ENCODE measurements at regions not wholly inside any gene's neighbourhood (a gene's known extent, or its start where the extent isn't known, plus 50 kb on each side); places are given as distances from the start of the nearest gene placed in this dataset.
A peak's percentile ranks its signal among the peaks of the same experiment; 100 is the strongest.

- TF ChIP-seq, protein P1, sequence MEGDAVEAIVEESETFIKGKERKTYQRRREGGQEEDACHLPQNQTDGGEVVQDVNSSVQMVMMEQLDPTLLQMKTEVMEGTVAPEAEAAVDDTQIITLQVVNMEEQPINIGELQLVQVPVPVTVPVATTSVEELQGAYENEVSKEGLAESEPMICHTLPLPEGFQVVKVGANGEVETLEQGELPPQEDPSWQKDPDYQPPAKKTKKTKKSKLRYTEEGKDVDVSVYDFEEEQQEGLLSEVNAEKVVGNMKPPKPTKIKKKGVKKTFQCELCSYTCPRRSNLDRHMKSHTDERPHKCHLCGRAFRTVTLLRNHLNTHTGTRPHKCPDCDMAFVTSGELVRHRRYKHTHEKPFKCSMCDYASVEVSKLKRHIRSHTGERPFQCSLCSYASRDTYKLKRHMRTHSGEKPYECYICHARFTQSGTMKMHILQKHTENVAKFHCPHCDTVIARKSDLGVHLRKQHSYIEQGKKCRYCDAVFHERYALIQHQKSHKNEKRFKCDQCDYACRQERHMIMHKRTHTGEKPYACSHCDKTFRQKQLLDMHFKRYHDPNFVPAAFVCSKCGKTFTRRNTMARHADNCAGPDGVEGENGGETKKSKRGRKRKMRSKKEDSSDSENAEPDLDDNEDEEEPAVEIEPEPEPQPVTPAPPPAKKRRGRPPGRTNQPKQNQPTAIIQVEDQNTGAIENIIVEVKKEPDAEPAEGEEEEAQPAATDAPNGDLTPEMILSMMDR (IDR thresholded peaks at IDR 0.05; ENCODE audit: low read length, missing control alignments) = no peak
- peak; percentile 10 for DNase-seq (ENCODE audit: low read depth)
- no peak overlapping the region for H3K4me3 ChIP-seq (replicated peaks; ENCODE audit: low read depth, low read length)
Measured at GRCh38 chr5:107783551-107783950, 112.8 kb upstream of the EFNA5 start.

DNA sequence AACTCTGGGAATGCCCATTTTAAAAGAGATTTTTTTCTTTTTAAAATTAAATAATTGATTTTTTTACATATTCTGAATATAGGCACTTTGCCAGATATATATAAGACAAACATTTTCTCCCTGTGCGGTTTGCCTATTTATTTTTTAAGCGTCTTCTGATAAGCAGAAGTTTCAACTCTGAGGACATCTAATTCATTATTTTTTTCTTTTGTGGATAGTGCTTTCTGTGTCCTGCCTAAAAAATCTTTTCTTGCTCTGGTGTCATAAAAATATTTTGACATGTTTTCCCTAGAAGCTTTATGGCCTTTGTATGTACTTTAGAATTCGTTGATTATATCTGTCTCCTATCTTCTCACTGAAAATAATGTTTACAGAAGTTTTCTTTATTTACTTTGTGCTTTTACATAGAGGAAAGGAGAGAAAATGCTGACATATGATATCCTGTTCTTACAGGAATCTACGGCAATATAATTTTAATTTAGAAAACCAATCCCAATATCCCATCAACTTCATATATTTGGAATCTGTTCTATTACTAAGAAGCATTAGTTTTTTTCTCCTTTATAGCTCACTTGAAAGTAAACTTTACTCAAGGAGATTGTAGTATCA, 111.9 kb upstream of the EFNA5 start:
- no peak overlapping the region for H3K4me3 ChIP-seq (replicated peaks; ENCODE audit: low read depth, low read length)
- DNase-seq (ENCODE audit: low read depth) = no peak
- TF ChIP-seq, protein P1 (IDR thresholded peaks at IDR 0.05; ENCODE audit: low read length, missing control alignments) = no peak

GRCh38 chr5:107781451-107781850, 110.7 kb upstream of the EFNA5 start:
- DNase-seq (ENCODE audit: low read depth) = no peak
- no peak overlapping the region for H3K4me3 ChIP-seq (replicated peaks; ENCODE audit: low read depth, low read length)
- TF ChIP-seq, protein P1 (IDR thresholded peaks at IDR 0.05; ENCODE audit: low read length, missing control alignments) = no peak

GRCh38 chr5:107779437-107779836, 108.7 kb upstream of the EFNA5 start:
- no peak for DNase-seq (ENCODE audit: low read depth)
- TF ChIP-seq, protein P1 (IDR thresholded peaks at IDR 0.05; ENCODE audit: low read length, missing control alignments) = no peak
- H3K4me3 ChIP-seq (replicated peaks; ENCODE audit: low read depth, low read length) = no peak overlapping the region

DNA sequence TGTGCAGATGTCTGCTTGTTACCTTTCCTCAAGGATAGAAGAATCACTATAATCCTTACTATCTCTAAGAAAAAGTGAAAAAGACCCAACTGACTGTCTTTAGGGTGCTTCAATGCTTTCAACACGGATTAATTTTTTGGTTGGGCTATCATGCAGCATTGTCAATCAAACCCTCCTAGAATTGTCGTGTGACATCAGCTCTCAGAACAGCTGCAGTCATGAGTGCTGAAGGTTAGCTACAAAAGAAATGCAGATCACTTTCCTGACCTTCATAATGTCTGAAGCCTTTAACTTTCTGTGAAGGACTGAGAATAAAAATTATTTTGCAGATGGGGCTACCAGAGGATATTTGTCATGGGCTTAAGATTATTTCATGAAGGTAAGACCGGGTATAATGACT, 107.9 kb upstream of the EFNA5 start:
- no peak for DNase-seq (ENCODE audit: low read depth)
- TF ChIP-seq, protein P1 (IDR thresholded peaks at IDR 0.05; ENCODE audit: low read length, missing control alignments) = no peak
- H3K4me3 ChIP-seq (replicated peaks; ENCODE audit: low read depth, low read length) = no peak overlapping the region

DNA sequence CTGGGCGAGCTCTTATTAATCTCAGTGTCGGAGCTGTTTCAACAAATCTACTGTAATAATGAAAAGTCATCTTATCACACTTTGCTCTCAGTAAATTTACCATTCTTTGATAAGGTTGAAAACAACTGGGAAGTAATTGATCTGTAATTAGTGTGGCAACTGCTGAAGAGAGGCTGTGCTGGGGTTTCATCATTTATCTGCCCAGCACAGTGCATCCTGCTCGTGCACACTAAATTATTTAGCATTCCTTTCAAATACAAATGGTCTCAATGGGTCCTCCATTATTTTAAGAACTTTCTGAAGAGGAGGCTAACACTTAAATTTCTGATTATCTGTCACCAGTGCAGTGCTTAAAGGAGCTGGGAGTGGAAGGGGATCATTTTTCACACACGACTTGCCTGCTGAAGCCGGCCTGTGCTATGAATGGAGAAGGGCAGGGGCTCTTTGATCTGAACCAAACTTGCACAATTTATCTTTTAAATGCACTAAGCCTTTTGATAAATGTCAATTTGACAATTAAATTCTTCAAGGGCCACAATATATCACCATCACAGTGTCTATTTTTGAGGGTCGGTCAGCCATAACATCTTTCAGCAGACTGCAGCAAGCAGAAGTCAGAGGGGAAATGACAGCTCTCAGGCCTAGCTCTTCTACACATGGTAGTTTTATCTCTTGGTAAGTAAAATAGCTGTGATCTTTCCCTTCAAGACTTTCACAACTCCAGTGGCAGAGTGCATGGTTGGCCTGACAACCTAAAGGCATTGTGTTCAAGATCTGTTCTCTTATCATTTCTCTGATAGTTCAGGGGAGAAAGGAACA, 106.4 kb upstream of the EFNA5 start:
- no peak overlapping the region for H3K4me3 ChIP-seq (replicated peaks; ENCODE audit: low read depth, low read length)
- TF ChIP-seq, protein P1 (IDR thresholded peaks at IDR 0.05; ENCODE audit: low read length, missing control alignments) = no peak

More for the DNA sequence above, 106.4 kb upstream of the EFNA5 start:
- no peak for DNase-seq (ENCODE audit: low read depth)
